CD8-positive, alpha-beta memory T cell (primary cell): ENCODE measurements at regions not wholly inside any gene's neighbourhood (a gene's known extent, or its start where the extent isn't known, plus 50 kb on each side); places are given as distances from the start of the nearest gene placed in this dataset.

ENCODE experiments used
- CTCF ChIA-PET: fragments of 350-600 bp; sonication (Branson Sonifier 250); formaldehyde crosslinking; loops from one replicate; lab custom pipeline; 2021; ENCODE audit warnings: antibody characterized with exemption; lab: Charles Lee
- POLR2A ChIA-PET: fragments of 350-600 bp; sonication (Branson Sonifier 250); formaldehyde crosslinking; loops from one replicate; lab custom pipeline; 2021; ENCODE audit warnings: antibody characterized with exemption; lab: Charles Lee
- DNase-seq, 5 donors: peaks; one replicate each; pipeline versions ENCODE4 v3.0.0 to v3.0.0-alpha.2; 2020 to 2022; ENCODE audit warnings: mixed read lengths in 1 of 5
- H3K27ac ChIP-seq: one replicate; pipeline ENCODE4 v1.7.0; 2013; ENCODE audit warnings: low read depth, mild to moderate bottlenecking, low read length, moderate library complexity
- H3K27me3 ChIP-seq: 2 replicates; pipeline ENCODE4 v1.7.0; 2013; ENCODE audit warnings: low read length, mild to moderate bottlenecking; ENCODE audit not compliant: insufficient read depth, poor library complexity, severe bottlenecking
- H3K36me3 ChIP-seq: 2 replicates; pipeline ENCODE4 v1.7.0; 2013; ENCODE audit warnings: mild to moderate bottlenecking, low read length, moderate library complexity; ENCODE audit not compliant: insufficient read depth
- H3K4me1 ChIP-seq: 2 replicates; pipeline ENCODE4 v1.7.0; 2013; ENCODE audit warnings: mild to moderate bottlenecking, low read length, moderate library complexity; ENCODE audit not compliant: insufficient read depth
- H3K4me3 ChIP-seq: 2 replicates; pipeline ENCODE4 v1.7.0; 2013; ENCODE audit warnings: mild to moderate bottlenecking, low read length
- H3K9me3 ChIP-seq: 2 replicates; pipeline ENCODE4 v1.7.0; 2013; ENCODE audit warnings: mild to moderate bottlenecking, low read length
- H3K27ac Mint-ChIP-seq, 8 donors: one replicate each; pipeline ENCODE4 v1.8.0; 2020 to 2021; ENCODE audit warnings: mixed read lengths in 8 of 8, mild to moderate bottlenecking in 6 of 8, inconsistent platforms in 3 of 8, moderate library complexity in 3 of 8
- H3K27me3 Mint-ChIP-seq, 2 donors: one replicate each; pipeline ENCODE4 v1.8.0; 2020 to 2021; ENCODE audit warnings: mixed read lengths in 2 of 2, mild to moderate bottlenecking in 1 of 2, moderate library complexity in 1 of 2
- H3K36me3 Mint-ChIP-seq, 3 donors: one replicate each; pipeline ENCODE4 v1.8.0; 2020 to 2021; ENCODE audit warnings: mixed read lengths in 3 of 3, inconsistent platforms in 1 of 3, mild to moderate bottlenecking in 1 of 3
- H3K4me1 Mint-ChIP-seq, 3 donors: one replicate each; pipeline ENCODE4 v1.8.0; 2020 to 2021; ENCODE audit warnings: mixed read lengths in 3 of 3, inconsistent platforms in 1 of 3, mild to moderate bottlenecking in 1 of 3
- H3K4me3 Mint-ChIP-seq, 7 donors: one replicate each; pipeline ENCODE4 v1.8.0; 2020 to 2021; ENCODE audit warnings: mixed read lengths in 7 of 7, mild to moderate bottlenecking in 6 of 7, moderate library complexity in 4 of 7, inconsistent platforms in 2 of 7
- H3K9me3 Mint-ChIP-seq, 5 donors: one replicate each; pipeline ENCODE4 v1.8.0; 2020 to 2022; ENCODE audit warnings: mixed read lengths in 5 of 5, mild to moderate bottlenecking in 3 of 5, moderate library complexity in 2 of 5, inconsistent platforms in 1 of 5

DNA sequence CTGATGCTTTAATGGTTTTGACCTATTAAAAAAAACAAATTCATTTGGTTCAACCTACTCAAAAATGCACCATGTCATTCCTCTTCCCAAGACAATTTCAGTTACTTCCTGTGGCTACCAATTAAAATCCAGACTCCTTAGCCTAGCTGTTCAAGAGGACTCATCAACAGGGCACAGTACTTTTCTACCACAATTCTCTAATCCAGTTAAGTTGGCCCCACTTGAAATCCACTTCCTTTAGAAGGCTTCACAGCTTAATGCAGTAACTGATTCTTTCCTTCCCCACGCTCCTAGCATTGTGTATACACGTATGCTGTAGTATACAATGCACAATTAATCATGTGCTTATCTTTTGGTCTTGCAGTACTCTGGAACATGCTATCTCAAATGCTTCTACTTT is 129.8 kb downstream of the UGT8 start:
- ChIA-PET CTCF (no interaction called here), POLR2A (no interaction called here)
- H3K4me1 ChIP-seq, result no peaks in the 10 kb centered on the region
- no peak overlapping the region for H3K4me3 ChIP-seq
- DNase-seq, result no peak
- Mint-ChIP-seq H3K4me1 (no peaks in the 10 kb centered on the region), H3K36me3 (no peaks in the 10 kb centered on the region), H3K27me3 (no peaks in the 10 kb centered on the region), H3K9me3 (no peaks in the 10 kb centered on the region), H3K4me3 (no peak overlapping the region), H3K27ac (no peak overlapping the region)
- H3K27ac ChIP-seq, result no peak overlapping the region
- H3K27me3 ChIP-seq, result no peaks in the 10 kb centered on the region
- no peaks in the 10 kb centered on the region for H3K9me3 ChIP-seq
- H3K36me3 ChIP-seq, result no peaks in the 10 kb centered on the region

DNA sequence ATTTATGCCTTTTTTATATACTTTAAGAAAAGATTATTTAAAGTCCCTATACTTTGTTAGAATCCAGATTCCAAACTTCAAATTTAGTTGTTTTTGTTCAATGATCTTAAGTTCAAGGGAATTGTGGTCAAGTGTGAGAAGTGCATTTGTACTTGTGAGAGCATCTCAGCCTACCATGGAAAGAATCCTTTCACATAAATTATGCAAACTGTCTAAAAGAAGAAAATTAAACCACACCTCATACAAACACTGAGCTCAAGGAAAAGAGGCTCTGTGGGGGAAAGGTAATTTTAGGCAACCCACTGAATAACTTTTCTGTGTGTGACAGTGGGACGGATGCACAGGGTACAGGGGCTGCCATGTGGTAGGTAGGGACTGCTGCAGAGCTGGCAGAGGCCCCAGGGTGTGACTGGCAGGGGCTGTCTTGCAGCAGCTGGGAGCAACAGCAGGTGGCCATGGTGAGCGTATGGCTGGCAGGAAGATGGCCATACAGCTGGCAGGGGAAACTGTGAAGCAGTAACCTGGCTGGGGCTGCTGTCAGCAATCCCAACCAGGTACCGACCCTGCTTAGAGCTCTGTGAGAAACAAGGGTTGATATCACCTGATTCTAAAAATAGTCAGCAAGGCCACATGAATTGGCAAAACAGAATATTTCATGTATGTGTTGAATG is 130.6 kb downstream of the UGT8 start:
- no peak overlapping the region for H3K27ac Mint-ChIP-seq
- H3K4me1 Mint-ChIP-seq, result no peaks in the 10 kb centered on the region
- no peaks in the 10 kb centered on the region for H3K36me3 ChIP-seq
- no peaks in the 10 kb centered on the region for H3K27me3 ChIP-seq
- ChIA-PET POLR2A (no interaction called here), CTCF (no interaction called here)
- no peak overlapping the region for H3K4me3 Mint-ChIP-seq
- DNase-seq, result no peak
- no peaks in the 10 kb centered on the region for H3K36me3 Mint-ChIP-seq
- no peaks in the 10 kb centered on the region for H3K9me3 ChIP-seq
- H3K9me3 Mint-ChIP-seq, result no peaks in the 10 kb centered on the region
- no peaks in the 10 kb centered on the region for H3K4me1 ChIP-seq
- H3K27ac ChIP-seq, result no peak overlapping the region
- H3K4me3 ChIP-seq, result no peak overlapping the region
- H3K27me3 Mint-ChIP-seq, result no peaks in the 10 kb centered on the region

DNA sequence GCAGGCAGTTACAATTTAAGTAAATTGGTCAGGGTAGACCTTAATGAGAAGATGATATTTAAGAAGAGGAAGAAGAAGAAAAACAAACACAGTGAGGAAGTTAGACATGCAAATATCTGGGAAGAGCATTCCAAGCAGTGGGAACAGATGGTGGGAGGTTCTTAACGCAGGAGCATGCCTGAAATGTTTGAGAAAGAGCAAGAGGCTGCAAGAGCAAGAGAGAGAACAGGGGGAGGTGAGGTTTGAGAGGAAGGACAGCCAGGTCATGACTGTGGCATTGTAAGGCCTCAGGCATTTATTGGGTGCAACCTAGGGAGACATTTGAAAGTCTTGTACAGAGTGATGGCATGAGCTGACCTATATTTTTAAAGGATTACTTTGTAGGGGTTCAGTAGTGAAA is 136.0 kb downstream of the UGT8 start:
- ChIA-PET POLR2A (no interaction called here), CTCF (no interaction called here)
- no peaks in the 10 kb centered on the region for H3K4me1 ChIP-seq
- no peaks in the 10 kb centered on the region for H3K36me3 ChIP-seq
- no peaks in the 10 kb centered on the region for H3K4me1 Mint-ChIP-seq
- no peaks in the 10 kb centered on the region for H3K27me3 Mint-ChIP-seq
- no peak overlapping the region for H3K4me3 ChIP-seq
- H3K36me3 Mint-ChIP-seq, result no peaks in the 10 kb centered on the region
- no peak for DNase-seq
- H3K27ac ChIP-seq, result no peak overlapping the region
- H3K4me3 Mint-ChIP-seq, result no peak overlapping the region
- no peak overlapping the region for H3K27ac Mint-ChIP-seq
- H3K27me3 ChIP-seq, result no peaks in the 10 kb centered on the region
- no peaks in the 10 kb centered on the region for H3K9me3 ChIP-seq
- H3K9me3 Mint-ChIP-seq, result no peaks in the 10 kb centered on the region

DNA sequence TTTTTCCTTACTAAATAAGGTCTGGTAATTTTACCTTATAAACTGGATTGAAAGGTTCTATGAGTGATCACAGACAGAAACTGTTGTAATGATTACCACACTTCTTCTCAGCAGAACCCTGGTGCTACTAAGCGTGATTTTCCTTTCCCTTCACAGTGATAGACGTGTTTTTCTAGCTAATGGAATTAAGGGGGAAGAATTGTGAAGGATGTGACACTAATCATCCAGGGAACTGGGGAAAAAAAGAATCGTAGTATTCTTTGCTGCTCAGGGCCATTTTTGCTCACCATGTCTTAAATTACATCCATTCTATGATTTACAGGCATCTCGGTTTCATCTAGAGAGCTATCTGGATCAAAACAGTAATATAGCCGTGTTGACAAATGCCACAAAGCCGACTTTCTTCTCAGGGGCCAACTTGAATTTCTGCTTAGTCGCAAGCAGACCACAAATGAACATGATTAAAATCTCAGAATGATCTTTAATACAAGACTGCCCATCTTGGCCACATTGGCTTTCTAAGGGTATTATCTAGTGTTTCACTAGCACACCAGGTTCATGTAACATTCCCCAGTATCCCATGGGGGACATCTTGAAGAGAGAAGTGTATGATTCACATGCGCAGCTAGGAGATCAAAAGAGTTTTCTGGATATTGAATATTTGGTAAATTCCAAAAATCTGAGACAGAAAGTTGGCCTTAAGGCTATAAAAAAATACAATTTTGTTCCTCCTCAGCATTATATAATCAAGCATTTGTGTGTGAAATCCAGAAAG is 154.0 kb downstream of the UGT8 start:
- Histone ChIP-seq H3K4me3 (no peak overlapping the region), H3K9me3 (no peaks in the 10 kb centered on the region), H3K27me3 (no peaks in the 10 kb centered on the region), H3K4me1 (no peaks in the 10 kb centered on the region), H3K27ac (no peak overlapping the region), H3K36me3 (no peaks in the 10 kb centered on the region)
- CTCF ChIA-PET, result no interaction called here
- POLR2A ChIA-PET, result no interaction called here
- Mint-ChIP-seq H3K27me3 (peaks cover 0 to 5% of the 10 kb centered on the region in 2 donors), H3K27ac (no peak overlapping the region), H3K9me3 (peaks cover 0 to 3% (median 0%) of the 10 kb centered on the region in 5 donors), H3K4me1 (no peaks in the 10 kb centered on the region), H3K36me3 (no peaks in the 10 kb centered on the region), H3K4me3 (no peak overlapping the region)
- no peak for DNase-seq

DNA sequence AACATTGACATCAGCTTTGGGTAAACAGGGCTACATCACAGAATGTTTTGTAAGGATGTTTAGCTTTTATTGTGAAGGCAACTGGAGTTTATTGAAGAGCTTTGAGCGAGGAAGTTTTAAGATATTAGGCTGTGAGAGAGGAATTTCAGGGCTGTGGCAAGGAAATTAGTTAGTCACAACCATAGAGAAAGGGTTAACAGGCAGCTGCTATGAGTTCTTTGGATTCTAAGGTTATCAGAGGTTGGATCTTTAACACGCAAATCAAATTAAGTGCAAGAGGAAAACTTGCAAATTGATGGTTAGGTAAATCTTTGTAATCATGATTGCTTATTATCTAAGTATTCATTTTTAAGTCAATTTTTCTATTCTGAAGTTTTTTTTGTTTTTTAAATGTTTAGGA is 156.0 kb downstream of the UGT8 start:
- no peaks in the 10 kb centered on the region for H3K9me3 Mint-ChIP-seq
- DNase-seq, result no peak
- no peaks in the 10 kb centered on the region for H3K4me1 ChIP-seq
- H3K27ac ChIP-seq, result no peak overlapping the region
- POLR2A ChIA-PET, result no interaction called here
- CTCF ChIA-PET, result no interaction called here
- no peaks in the 10 kb centered on the region for H3K4me1 Mint-ChIP-seq
- H3K9me3 ChIP-seq, result no peaks in the 10 kb centered on the region
- no peaks in the 10 kb centered on the region for H3K36me3 ChIP-seq
- no peaks in the 10 kb centered on the region for H3K36me3 Mint-ChIP-seq
- no peak overlapping the region for H3K27ac Mint-ChIP-seq
- no peak overlapping the region for H3K4me3 ChIP-seq
- H3K27me3 ChIP-seq, result no peaks in the 10 kb centered on the region
- H3K27me3 Mint-ChIP-seq, result peaks cover 0 to 4% of the 10 kb centered on the region in 2 donors
- no peak overlapping the region for H3K4me3 Mint-ChIP-seq

DNA sequence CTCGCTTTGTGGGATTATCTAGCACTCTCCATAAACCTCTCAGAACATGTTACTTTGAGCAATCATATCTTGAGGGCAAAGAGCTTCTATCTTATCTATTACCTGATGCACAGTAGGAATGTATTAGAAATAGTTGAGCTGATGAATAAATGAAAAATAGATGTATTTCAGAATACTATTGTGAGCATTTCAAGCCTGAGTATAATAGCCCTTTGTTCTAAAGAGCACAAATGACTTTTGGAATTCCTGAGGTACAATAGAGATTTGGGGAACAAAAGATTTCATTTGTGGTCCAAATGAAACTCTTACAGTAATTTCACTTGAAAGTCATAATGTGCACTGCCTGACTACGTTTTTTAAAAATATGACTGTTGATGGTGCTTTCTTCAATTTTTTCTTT is 159.5 kb downstream of the UGT8 start:
- Histone ChIP-seq H3K36me3 (no peaks in the 10 kb centered on the region), H3K27me3 (no peaks in the 10 kb centered on the region), H3K4me3 (no peak overlapping the region), H3K9me3 (no peaks in the 10 kb centered on the region), H3K4me1 (no peaks in the 10 kb centered on the region), H3K27ac (no peak overlapping the region)
- Mint-ChIP-seq H3K27ac (no peak overlapping the region), H3K4me3 (no peak overlapping the region), H3K9me3 (no peaks in the 10 kb centered on the region), H3K4me1 (no peaks in the 10 kb centered on the region), H3K36me3 (no peaks in the 10 kb centered on the region), H3K27me3 (no peaks in the 10 kb centered on the region)
- POLR2A ChIA-PET, result no interaction called here
- no peak for DNase-seq
- CTCF ChIA-PET, result no interaction called here

DNA sequence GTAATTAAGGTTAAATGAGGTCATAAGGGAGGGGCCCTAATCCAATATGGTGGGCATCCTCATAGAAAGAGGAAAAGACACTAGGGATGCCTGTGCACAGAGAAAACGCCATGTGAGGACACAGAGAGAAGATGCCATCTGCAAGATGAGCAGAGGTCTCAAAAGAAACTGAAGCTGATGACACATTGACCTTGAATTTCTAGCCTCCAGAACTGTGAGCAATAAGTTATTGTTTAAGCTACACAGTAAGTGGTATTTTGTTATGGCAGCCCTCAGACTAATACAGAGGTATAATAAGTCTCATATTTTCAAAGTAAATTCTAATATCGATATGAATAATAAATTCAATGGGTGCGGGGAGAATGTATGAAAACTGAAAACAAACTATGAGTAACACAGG is 169.9 kb downstream of the UGT8 start:
- Mint-ChIP-seq H3K9me3 (peaks cover 0 to 2% (median 0%) of the 10 kb centered on the region in 5 donors), H3K36me3 (no peaks in the 10 kb centered on the region), H3K27ac (no peak overlapping the region), H3K4me1 (no peaks in the 10 kb centered on the region), H3K27me3 (no peaks in the 10 kb centered on the region), H3K4me3 (no peak overlapping the region)
- Histone ChIP-seq H3K4me1 (no peaks in the 10 kb centered on the region), H3K36me3 (no peaks in the 10 kb centered on the region), H3K27ac (no peak overlapping the region), H3K4me3 (no peak overlapping the region), H3K9me3 (no peaks in the 10 kb centered on the region), H3K27me3 (no peaks in the 10 kb centered on the region)
- POLR2A ChIA-PET, result no interaction called here
- CTCF ChIA-PET, result no interaction called here
- DNase-seq, result no peak

DNA sequence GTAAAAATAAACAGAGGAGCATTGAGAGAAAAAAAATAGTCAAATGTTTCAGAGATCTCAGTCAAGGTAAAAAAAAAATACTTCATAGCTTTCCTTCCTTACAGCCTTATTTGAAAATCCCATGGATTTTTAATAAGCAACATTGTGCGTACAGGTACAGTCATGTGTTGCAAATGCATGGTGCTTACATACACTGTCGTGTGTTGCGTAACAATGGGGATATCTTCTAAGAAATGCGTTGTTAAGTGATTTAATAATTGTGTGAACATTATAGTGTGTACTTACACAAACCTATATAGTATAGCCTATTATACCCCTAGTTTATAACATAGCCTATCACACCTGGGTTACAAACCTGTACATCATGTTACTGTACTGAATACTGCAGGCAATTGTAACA is 172.0 kb downstream of the UGT8 start:
- H3K27me3 ChIP-seq, result no peaks in the 10 kb centered on the region
- ChIA-PET CTCF (no interaction called here), POLR2A (no interaction called here)
- H3K36me3 ChIP-seq, result no peaks in the 10 kb centered on the region
- H3K27ac Mint-ChIP-seq, result no peak overlapping the region
- no peak for DNase-seq
- H3K4me3 ChIP-seq, result no peak overlapping the region
- H3K9me3 Mint-ChIP-seq, result no peaks in the 10 kb centered on the region
- H3K27ac ChIP-seq, result no peak overlapping the region
- no peaks in the 10 kb centered on the region for H3K4me1 Mint-ChIP-seq
- H3K4me1 ChIP-seq, result no peaks in the 10 kb centered on the region
- H3K9me3 ChIP-seq, result no peaks in the 10 kb centered on the region
- no peaks in the 10 kb centered on the region for H3K36me3 Mint-ChIP-seq
- H3K27me3 Mint-ChIP-seq, result peaks cover 0 to 2% of the 10 kb centered on the region in 2 donors
- no peak overlapping the region for H3K4me3 Mint-ChIP-seq
